LNCAP (cell line): ENCODE measurements at regions not wholly inside any gene's neighbourhood (a gene's known extent, or its start where the extent isn't known, plus 50 kb on each side); places are given as distances from the start of the nearest gene placed in this dataset.

Source experiments
- TF ChIP-seq, protein P1 (sequence below): fragments of 450-650 bp; IDR thresholded peaks from 2 replicates; pipeline ENCODE4 v1.5.1; 2017; ENCODE audit warnings: mild to moderate bottlenecking

DNA sequence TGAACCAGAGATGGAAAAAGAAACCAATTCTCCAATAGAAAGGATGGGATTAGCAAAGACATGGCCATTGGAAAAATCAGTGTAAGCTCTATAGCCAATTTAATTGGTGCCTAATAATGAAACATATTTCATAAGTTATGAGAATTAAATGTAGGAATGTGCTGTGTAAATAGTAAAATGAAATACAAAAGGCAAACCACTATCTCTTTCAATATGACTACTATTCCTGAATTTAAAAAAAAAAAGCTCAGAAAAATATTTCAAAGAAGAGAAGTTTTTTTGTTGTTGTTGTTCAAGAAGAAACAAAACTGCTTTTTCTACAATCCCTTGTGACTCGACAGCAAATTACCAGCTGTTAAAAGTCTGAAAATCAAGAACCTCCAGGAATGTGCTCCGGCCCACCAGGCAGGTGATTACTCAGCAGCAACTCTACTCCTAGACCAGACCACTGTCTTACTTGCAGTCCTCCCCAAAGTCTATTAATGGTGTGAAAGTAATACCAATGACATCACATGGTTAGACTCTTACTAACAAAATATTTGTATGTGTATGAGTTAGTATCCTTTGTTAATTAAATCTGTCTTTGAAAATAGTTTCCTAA lies 362.4 kb downstream of the KCTD12 start:
- TF ChIP-seq, protein P1, sequence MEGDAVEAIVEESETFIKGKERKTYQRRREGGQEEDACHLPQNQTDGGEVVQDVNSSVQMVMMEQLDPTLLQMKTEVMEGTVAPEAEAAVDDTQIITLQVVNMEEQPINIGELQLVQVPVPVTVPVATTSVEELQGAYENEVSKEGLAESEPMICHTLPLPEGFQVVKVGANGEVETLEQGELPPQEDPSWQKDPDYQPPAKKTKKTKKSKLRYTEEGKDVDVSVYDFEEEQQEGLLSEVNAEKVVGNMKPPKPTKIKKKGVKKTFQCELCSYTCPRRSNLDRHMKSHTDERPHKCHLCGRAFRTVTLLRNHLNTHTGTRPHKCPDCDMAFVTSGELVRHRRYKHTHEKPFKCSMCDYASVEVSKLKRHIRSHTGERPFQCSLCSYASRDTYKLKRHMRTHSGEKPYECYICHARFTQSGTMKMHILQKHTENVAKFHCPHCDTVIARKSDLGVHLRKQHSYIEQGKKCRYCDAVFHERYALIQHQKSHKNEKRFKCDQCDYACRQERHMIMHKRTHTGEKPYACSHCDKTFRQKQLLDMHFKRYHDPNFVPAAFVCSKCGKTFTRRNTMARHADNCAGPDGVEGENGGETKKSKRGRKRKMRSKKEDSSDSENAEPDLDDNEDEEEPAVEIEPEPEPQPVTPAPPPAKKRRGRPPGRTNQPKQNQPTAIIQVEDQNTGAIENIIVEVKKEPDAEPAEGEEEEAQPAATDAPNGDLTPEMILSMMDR = no peak

DNA sequence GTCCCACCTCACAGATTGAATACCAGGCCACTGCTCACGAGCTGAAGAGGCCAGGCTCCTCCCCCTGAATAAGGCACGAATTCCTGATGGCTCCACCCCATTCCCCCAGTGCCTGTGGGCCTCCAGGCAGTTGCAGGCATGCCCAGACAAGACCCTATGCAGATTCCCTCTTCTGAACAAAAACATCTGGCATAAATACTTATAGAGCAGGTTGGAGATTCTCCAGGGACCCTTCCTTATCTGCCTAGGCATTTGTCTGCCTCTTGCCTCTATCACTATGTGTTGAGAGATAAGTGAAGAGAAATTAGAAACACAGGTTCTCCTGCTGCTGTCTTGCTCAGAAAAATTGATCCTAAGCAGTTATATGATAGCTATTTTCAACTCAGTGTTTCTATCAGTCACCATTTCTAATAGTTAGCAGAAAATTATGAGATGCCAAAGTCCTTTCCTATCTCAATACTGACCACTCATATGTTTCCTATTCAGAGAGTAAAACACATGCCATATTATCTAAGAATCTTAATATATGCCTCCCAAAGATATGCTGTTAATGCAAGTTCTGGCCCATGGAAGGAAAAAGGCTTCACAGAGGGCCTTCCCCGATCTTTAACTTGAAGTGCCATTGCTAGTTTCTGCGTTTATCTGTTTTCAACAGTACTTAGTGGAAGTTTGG lies 364.0 kb downstream of the KCTD12 start:
- TF ChIP-seq, protein P1 = no peak

- TF ChIP-seq, protein P1 = no peak
These were observed 366.5 kb downstream of the KCTD12 start for GRCh38 chr13:76519685-76520084.

DNA sequence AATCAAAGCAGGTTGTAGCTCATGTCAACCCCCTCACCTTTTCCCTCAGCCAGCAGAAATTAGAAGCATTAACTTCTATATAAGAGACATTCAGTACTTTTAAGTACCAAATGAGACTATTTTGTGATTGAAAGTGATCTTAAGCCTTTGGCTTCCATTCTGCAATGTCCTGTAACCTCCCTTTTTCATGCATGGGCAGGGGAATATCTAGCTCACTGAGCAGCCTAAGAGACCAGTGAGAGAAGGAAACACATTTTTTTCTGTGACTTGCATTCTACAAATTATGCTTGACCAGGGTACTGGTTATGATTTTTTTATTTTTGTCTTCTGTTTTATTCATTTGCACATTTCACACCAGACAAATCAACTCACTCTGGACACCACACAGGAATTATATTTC lies 369.6 kb downstream of the KCTD12 start:
- TF ChIP-seq, protein P1 = no peak

- TF ChIP-seq, protein P1 = no peak
These were observed 370.2 kb downstream of the KCTD12 start for GRCh38 chr13:76516013-76516412.

GRCh38 chr13:76512721-76513145 lies 373.5 kb downstream of the KCTD12 start:
- TF ChIP-seq, protein P1 = no peak

GRCh38 chr13:76505437-76505836 lies 380.8 kb downstream of the KCTD12 start:
- TF ChIP-seq, protein P1 = no peak
